ENCODE measurements at regions not wholly inside any gene's neighbourhood (a gene's known extent, or its start where the extent isn't known, plus 50 kb on each side); places are given as distances from the start of the nearest gene placed in this dataset.
"Not testable (repeated sequence)": the region's sequence is repeated elsewhere in the genome, so short reads cannot be mapped to it uniquely, and the experiment has no call there.

DNA sequence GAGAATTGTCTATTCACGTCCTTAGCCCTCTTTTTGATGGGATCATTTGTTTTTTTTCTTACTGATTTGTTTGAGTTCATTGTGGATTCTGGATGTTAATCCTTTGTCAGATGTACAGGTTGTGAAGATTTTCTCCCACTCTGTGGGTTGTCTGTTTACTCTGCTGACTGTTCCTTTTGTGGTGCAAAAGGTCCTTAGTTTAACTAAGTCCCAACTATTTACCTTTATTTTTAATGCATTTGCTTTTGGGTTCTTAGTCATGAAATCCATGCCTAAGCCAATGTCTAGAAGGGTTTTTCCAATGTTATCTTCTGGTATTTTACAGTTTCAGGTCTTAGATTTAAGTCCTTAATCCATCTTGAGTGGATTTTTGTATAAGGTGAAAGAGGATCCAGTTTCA is 336.3 kb downstream of the TFAP2B start:
- not testable (repeated sequence) for DNase-seq

- not testable (repeated sequence) for DNase-seq
These were observed 340.6 kb downstream of the TFAP2B start for GRCh38 chr6:51159260-51159659.

GRCh38 chr6:51161752-51162151 is 343.1 kb downstream of the TFAP2B start:
- no peak for DNase-seq

GRCh38 chr6:51163843-51164529 is 345.3 kb downstream of the TFAP2B start:
- no peak for DNase-seq

- DNase-seq, result no peak
These were observed 348.2 kb downstream of the TFAP2B start for GRCh38 chr6:51166914-51167313.

DNA sequence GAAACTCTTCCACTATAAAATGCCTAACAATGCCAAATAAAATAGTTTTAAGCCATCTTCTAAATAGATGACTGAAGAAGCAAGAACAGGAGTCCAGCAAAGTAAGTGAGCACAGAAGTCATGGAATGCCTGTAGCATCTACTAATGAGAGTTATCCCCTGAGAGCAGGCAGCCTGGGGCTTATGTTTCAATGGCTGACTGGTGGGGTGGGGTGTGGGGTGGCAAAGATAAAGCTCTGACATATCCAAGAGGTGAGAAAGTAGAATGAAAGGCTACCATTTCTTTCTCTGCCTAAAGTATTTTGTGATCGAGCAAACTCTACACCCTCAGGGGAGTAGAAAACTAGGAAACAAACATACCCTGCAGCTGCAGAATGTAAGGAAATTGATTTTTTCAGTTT is 348.8 kb downstream of the TFAP2B start:
- no peak for DNase-seq

GRCh38 chr6:51182827-51183226 is 364.2 kb downstream of the TFAP2B start:
- DNase-seq, result no peak

DNA sequence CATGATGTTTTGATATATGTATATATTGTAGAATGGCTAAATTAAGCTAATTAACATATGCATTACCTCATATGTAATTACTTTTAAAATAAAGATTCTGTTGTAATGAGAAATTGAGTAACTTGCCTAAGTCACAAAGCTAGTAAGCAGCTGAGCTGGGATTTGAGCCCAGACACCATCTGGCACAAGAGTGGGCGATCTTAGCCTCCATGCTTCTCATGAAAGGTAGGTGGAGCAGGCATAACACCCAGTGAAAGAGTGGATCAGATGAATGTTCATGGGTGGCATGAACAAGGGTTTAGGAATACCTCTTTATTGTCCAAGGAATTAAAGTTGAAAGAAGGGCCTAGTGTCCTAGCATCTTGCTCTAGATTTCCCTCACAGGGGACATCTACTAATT is 365.4 kb downstream of the TFAP2B start:
- no peak for DNase-seq

GRCh38 chr6:51193163-51193562 is 374.5 kb downstream of the TFAP2B start:
- not testable (repeated sequence) for DNase-seq

DNA sequence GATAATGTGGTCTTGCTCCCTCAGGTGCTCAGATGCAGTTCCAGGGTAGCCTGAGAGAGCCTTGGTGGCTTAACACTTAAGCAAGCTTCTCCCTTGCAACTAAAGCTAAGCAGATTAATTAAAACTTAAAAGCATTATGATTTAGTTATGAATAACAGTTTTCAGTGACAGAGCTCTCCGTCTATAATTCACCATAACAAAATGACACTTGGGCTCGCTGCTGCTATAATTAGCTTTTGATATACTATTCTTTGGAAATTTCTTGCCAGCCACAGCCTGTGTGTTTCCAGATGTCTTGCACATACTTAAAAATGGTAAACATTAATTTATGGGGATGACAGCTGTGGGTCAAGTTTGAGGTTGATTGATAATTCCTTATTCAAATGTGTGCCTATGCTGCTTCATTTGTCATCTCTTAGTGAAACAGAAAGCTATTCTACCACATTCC is 380.5 kb downstream of the TFAP2B start:
- DNase-seq, result no peak

DNA sequence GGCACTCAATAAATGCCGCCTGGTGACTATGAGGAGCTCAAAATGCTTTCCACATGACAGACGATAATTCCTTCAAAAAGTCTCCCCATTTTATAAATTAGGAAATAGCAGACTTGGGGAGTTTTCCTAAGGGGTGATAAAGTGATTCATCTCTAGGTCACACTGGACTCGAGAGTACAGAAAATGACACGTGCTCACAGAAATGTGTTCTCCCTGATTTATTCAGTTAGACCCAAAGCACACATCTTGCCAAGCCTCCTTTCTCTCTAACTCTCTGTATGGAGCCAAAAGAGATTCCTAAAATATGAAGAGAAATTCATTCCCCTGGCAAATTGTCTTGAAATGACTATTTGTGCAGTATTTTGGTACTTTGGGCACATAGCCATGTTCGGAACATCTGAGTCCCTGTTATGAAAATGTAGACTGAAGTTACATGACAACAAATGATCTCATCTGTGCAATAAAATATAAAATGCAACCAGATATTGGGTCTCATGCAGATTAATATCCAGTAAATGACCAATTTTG is 381.1 kb downstream of the TFAP2B start:
- DNase-seq, result no peak

DNA sequence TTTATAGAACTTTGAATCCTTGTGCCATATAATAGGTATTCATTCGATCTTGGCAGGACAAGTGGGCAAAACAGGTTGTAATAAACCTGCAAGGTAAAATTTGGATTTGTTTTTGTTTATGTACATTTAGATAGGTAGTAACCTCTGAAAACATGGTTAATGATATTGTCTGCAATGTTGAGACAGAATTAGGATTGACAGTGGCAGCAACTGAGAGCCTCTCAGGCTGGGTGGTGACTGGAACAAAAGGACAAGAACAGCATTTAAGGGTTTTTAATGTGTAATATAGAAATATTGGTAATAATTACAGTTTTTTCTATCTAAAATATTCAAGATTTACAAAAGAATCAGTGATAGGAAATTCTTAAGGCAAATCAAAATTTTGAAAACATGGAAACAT is 382.0 kb downstream of the TFAP2B start:
- DNase-seq, result no peak

DNA sequence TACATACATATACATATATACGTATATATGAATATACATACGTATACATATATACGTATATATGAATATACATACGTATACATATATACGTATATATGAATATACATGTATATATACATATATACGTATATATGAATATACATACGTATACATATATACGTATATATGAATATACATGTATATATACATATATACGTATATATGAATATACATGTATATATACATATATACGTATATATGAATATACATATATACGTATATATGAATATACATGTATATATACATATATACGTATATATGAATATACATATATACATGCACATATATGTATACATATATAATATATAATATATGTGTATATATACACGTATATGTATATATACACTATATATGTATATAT is 384.0 kb downstream of the TFAP2B start:
- DNase-seq, result not testable (repeated sequence)

GRCh38 chr6:51203504-51203903 is 384.8 kb downstream of the TFAP2B start:
- DNase-seq, result no peak

DNA sequence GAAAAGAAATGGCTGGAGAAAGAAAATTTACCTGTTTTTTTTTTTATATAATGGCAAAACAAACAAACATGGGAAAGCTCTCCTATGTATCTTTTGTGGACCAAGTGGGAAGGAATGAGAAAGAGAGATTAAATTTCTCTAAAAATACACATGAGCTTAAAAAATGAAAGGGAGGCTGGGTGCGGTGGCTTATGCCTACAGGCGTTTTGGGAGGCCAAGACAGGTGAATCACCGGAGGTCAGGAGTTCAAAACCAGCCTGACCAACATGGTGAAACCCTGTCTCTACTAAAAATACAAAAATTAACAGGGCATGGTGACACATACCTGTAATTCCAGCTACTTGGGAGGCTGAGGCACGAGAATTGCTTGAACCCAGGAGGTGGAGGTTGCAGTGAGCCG is 388.0 kb downstream of the TFAP2B start:
- DNase-seq, result not testable (repeated sequence)

DNA sequence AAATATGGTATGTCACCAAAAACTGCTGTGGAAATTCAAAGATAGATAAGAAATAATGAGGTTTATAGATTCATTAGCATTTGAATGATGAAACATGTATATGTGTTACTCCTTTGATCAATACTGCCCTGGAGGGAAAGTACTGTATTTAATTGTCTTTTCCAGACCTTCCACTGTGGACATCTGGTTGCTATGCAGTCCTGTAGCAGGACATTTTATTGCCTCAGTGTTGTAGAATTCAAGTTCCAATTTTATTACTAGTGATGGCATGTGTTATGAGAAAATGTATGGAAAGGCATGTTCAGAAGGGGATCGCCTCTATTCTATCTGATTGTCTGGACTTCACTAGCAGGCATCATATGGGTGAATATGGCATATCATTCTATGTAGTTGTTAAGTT is 391.0 kb downstream of the TFAP2B start:
- DNase-seq, result no peak

- no peak for DNase-seq
These were observed 395.1 kb downstream of the TFAP2B start for GRCh38 chr6:51213811-51214210.

- DNase-seq, result no peak
These were observed 395.8 kb downstream of the TFAP2B start for GRCh38 chr6:51214442-51214841.

DNA sequence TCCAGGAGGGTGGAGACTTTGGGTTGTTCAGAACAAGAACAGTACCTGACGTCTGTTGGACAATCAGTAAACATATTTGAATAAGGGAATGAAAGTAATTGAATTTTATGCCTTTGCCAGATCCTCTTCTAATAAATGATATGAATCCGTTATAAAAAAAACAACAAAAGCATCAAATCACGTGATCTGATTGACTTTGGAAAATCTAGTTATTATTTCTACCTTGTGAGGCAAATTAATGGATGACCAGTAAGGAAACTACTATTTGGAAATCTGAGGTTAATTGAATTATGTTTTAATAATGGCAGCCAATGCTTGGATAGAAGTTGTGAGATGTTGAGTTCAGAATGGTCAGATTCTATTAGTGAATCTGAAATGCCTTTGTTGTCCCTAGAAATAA is 399.5 kb downstream of the TFAP2B start:
- DNase-seq, result no peak

DNA sequence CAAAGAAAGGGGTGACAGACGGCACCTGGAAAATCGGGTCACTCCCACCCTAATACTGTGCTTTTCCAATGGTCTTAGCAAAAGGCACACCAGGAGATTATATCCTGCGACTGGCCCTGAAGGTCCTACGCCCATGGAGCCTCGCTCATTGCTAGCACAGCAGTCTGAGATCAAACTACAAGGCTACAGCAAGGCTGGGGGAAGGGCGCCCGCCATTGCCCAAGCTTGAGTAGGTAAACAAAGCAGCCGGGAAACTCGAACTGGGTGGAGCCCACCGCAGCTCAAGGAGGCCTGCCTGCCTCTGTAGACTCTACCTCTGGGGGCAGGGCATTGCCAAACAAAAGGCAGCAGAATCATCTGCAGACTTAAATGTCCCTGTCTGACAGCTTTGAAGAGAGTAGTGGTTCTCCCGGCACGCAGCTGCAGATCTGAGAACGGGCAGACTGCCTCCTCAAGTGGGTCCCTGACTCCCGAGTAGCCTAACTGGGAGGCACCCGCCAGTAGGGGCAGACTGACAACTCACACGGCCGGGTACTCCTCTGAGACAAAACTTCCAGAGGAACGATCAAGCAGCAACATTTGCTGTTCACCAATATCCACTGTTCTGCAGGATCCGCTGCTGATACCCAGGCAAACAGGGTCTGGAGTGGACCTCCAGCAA is 406.0 kb downstream of the TFAP2B start:
- DNase-seq, result not testable (repeated sequence)

DNA sequence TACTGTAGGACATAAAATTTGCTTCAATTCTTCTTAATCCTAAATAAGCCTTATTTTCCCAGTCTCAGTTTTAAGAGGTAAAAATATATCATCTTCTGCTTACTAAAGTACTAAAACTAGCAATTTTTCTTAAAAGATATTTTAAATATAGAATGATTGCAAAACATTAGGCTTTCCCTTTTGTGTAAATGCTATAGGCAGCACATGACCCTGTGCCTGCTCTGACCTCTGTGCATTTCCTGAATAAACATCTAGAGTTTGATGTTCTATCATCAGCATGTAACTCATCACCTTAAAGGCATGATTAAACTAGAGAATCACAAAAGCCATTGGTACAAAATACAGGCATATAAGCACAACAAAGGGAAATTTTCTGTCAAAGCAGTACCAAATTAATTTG is 422.7 kb downstream of the TFAP2B start:
- DNase-seq, result no peak

GRCh38 chr6:51249798-51250197 is 431.1 kb downstream of the TFAP2B start:
- no peak for DNase-seq

DNA sequence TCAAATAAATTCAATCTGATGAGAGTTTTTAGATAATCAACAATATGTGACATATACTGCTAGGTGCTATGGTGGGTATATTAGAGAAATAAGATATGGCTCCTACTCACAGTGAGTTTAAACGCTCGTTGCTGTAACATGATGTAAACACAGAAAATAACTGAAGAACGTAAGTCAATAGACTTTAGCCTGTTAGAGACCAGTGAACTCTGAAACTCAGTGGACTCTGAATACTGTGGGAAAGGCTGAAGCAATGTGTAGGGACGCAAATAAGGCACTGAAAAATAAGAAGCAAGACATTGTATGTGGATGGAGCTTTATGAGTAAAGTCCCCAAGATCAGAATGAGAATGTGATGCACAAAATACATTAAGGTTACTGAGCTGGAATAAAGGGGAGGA is 431.6 kb downstream of the TFAP2B start:
- DNase-seq, result no peak

- no peak for DNase-seq
These were observed 439.3 kb downstream of the TFAP2B start for GRCh38 chr6:51257938-51258337.

All from dermis blood vessel endothelial cell (primary cell).